B cell (primary cell): ENCODE measurements at regions not wholly inside any gene's neighbourhood (a gene's known extent, or its start where the extent isn't known, plus 50 kb on each side); places are given as distances from the start of the nearest gene placed in this dataset.

Experiments used
- ATAC-seq: fragments of 200-7000 bp; cut with Tn5 transposase; one replicate; pipeline ENCODE4 v1.10.0; 2021; ENCODE audit warnings: low read depth, mild to moderate bottlenecking, moderate number of reproducible peaks, moderate library complexity
- CTCF ChIA-PET: fragments of 350-600 bp; sonication (Branson Sonifier 250); formaldehyde crosslinking; loops from one replicate; lab custom pipeline; 2021; ENCODE audit warnings: antibody characterized with exemption, inconsistent platforms; lab: Charles Lee
- POLR2A ChIA-PET: fragments of 350-600 bp; sonication (Branson Sonifier 250); formaldehyde crosslinking; loops from one replicate; lab custom pipeline; 2021; ENCODE audit warnings: antibody characterized with exemption; lab: Charles Lee
- DNase-seq: peaks from one replicate; pipeline ENCODE4 v3.0.0; 2013
- H2AFZ ChIP-seq: 2 replicates; pipeline ENCODE4 v1.6.1; 2012; ENCODE audit warnings: mild to moderate bottlenecking, low read depth, low read length; ENCODE audit not compliant: insufficient read depth, poor library complexity, severe bottlenecking
- H3K27ac ChIP-seq, 2 donors: 1 replicate in 1 of 2; 2 replicates in 1 of 2; pipeline ENCODE4 v1.5.1; 2012 to 2013; ENCODE audit warnings: low read length in 2 of 2, mild to moderate bottlenecking in 2 of 2, moderate library complexity in 1 of 2
- H3K27me3 ChIP-seq, 4 experiments: fragments of 200-600 bp in 1 of 4; sonication (generic) in 1 of 4; replicated peaks in 1 of 4; 1 replicate in 2 of 4; 2 replicates in 2 of 4; pipeline versions ENCODE4 v1.6.1 to v1.7.0; 2013 to 2016; ENCODE audit warnings: low read length in 3 of 4, mild to moderate bottlenecking in 2 of 4, mixed read lengths in 1 of 4, moderate library complexity in 1 of 4; ENCODE audit not compliant: insufficient read depth in 4 of 4, control insufficient read depth in 3 of 4; ENCODE audit errors: control extremely low read depth in 1 of 4
- H3K36me3 ChIP-seq, 2 experiments: replicated peaks in 1 of 2; 1 replicate in 1 of 2; 2 replicates in 1 of 2; pipeline versions ENCODE4 v1.6.1 to v1.7.1; 2013; ENCODE audit warnings: low read length in 1 of 2; ENCODE audit not compliant: insufficient read depth in 2 of 2, control insufficient read depth in 1 of 2; ENCODE audit errors: control extremely low read depth in 1 of 2, extremely low read depth in 1 of 2
- H3K4me1 ChIP-seq, 2 donors: fragments of 200-600 bp in 1 of 2; sonication (generic) in 1 of 2; 1 replicate in 1 of 2; 2 replicates in 1 of 2; pipeline versions ENCODE4 v1.5.1 to v1.6.1; 2013 to 2017; ENCODE audit warnings: low read length in 2 of 2; ENCODE audit not compliant: control insufficient read depth in 2 of 2, insufficient read depth in 2 of 2
- H3K4me2 ChIP-seq: replicated peaks from 2 replicates; pipeline ENCODE3; 2012; ENCODE audit warnings: mild to moderate bottlenecking, low read depth, low read length; ENCODE audit not compliant: poor library complexity, severe bottlenecking
- H3K4me3 ChIP-seq, 5 experiments: fragments of 200-600 bp in 1 of 5; sonication (generic) in 1 of 5; 1 replicate in 3 of 5; 2 replicates in 2 of 5; pipeline versions ENCODE4 v1.5.1 to v1.7.0; 2011 to 2016; ENCODE audit warnings: low read length in 4 of 5, mild to moderate bottlenecking in 4 of 5, low read depth in 2 of 5, control low read depth in 1 of 5, moderate library complexity in 1 of 5; ENCODE audit not compliant: insufficient read depth in 1 of 5; ENCODE audit errors: control extremely low read depth in 1 of 5, extremely low read depth in 1 of 5
- H3K79me2 ChIP-seq: fragments of 200-600 bp; sonication (generic); one replicate; pipeline ENCODE4 v1.6.0; 2016; ENCODE audit warnings: low read length; ENCODE audit not compliant: control insufficient read depth, insufficient read depth
- H3K9ac ChIP-seq: fragments of 200-600 bp; sonication (generic); 2 replicates; pipeline ENCODE4 v1.6.1; 2017; ENCODE audit warnings: mild to moderate bottlenecking, low read length, moderate library complexity
- H3K9me3 ChIP-seq, 3 donors: one replicate each; pipeline versions ENCODE4 v1.6.1 to v1.7.1; 2013; ENCODE audit warnings: low read length in 2 of 3; ENCODE audit not compliant: control insufficient read depth in 2 of 3, insufficient read depth in 1 of 3; ENCODE audit errors: control extremely low read depth in 1 of 3
- H4K20me1 ChIP-seq: 2 replicates; pipeline ENCODE4 v1.6.0; 2012; ENCODE audit warnings: mild to moderate bottlenecking, low read length; ENCODE audit not compliant: insufficient read depth, control insufficient read depth, poor library complexity, severe bottlenecking
- H3K27ac Mint-ChIP-seq: one replicate; pipeline ENCODE4 v1.8.0; 2021; ENCODE audit warnings: mixed read lengths
- H3K27me3 Mint-ChIP-seq: one replicate; pipeline ENCODE4 v1.8.0; 2021; ENCODE audit warnings: mixed read lengths
- H3K4me1 Mint-ChIP-seq: one replicate; pipeline ENCODE4 v1.8.0; 2021; ENCODE audit warnings: mixed read lengths
- H3K4me3 Mint-ChIP-seq: one replicate; pipeline ENCODE4 v1.8.0; 2021; ENCODE audit warnings: mixed read lengths
- H3K9me3 Mint-ChIP-seq: one replicate; pipeline ENCODE4 v1.8.0; 2022; ENCODE audit warnings: mixed read lengths; ENCODE audit not compliant: insufficient read depth
- CTCF ChIP-seq: fragments of 200-600 bp; IDR thresholded peaks from one replicate; pipeline ENCODE4 v1.8.0; 2022; ENCODE audit warnings: antibody characterized with exemption, mild to moderate bottlenecking
- EZH2 ChIP-seq: IDR thresholded peaks from 2 replicates; pipeline ENCODE4 v1.6.1; 2012; ENCODE audit warnings: borderline replicate concordance, low read depth, mild to moderate bottlenecking, moderate library complexity, low read length; ENCODE audit not compliant: insufficient read depth, poor library complexity, severe bottlenecking
- WGBS: methylation state at CpG from one replicate; pipeline ENCODE4 v1.1.5; 2013; ENCODE audit warnings: missing lambda C conversion rate; ENCODE audit not compliant: insufficient coverage; 5-methylcytosine and 5-hydroxymethylcytosine counted together
- intact Hi-C: fragments of 100-400 bp; cut with micrococcal nuclease; formaldehyde crosslinking; loops from one replicate; pipeline ENCODE4 v1.10.0; 2022

GRCh38 chr10:123512901-123513775, 153.0 kb upstream of the GPR26 start:
- Histone ChIP-seq H4K20me1 (no peaks in the 10 kb centered on the region), H3K27me3 (peaks cover 0 to 4% (median 0%) of the 10 kb centered on the region in 4 experiments), H3K4me2 (no peak overlapping the region), H3K4me3 (no peak overlapping the region), H3K9ac (no peak overlapping the region), H3K9me3 (no peaks in the 10 kb centered on the region), H2AFZ (no peak overlapping the region), H3K27ac (no peak overlapping the region), H3K36me3 (no peaks in the 10 kb centered on the region), H3K79me2 (no peaks in the 10 kb centered on the region), H3K4me1 (no peaks in the 10 kb centered on the region)
- no peaks in the 10 kb centered on the region for H3K9me3 Mint-ChIP-seq
- DNase-seq (no peak), ATAC-seq (no peak)
- H3K4me1 Mint-ChIP-seq: no peaks in the 10 kb centered on the region
- ChIA-PET CTCF (no interaction called here), POLR2A (no interaction called here)
- H3K27me3 Mint-ChIP-seq: peaks cover 8% of the 10 kb centered on the region
- TF ChIP-seq CTCF (no peak), EZH2 (no peak)
- intact Hi-C loops: no loop called here
- H3K4me3 Mint-ChIP-seq: no peak overlapping the region
- H3K27ac Mint-ChIP-seq: no peak overlapping the region
- WGBS: 92% methylated on average over 2 of the region's 16 CpGs

- intact Hi-C loops: no loop called here
- no peak overlapping the region for H3K27ac ChIP-seq
- ChIA-PET CTCF (no interaction called here), POLR2A (no interaction called here)
- no peaks in the 10 kb centered on the region for H3K79me2 ChIP-seq
- no peaks in the 10 kb centered on the region for H4K20me1 ChIP-seq
- TF ChIP-seq CTCF: no peak
- TF ChIP-seq EZH2: no peak
- Mint-ChIP-seq H3K4me1 (no peaks in the 10 kb centered on the region), H3K9me3 (no peaks in the 10 kb centered on the region), H3K4me3 (no peak overlapping the region), H3K27me3 (peaks cover 8% of the 10 kb centered on the region), H3K27ac (no peak overlapping the region)
- H3K4me2 ChIP-seq: no peak overlapping the region
- no peak overlapping the region for H3K4me3 ChIP-seq
- no peak overlapping the region for H3K9ac ChIP-seq
- H3K27me3 ChIP-seq: peaks cover 0 to 4% (median 0%) of the 10 kb centered on the region in 4 experiments
- no peak for ATAC-seq
- H3K9me3 ChIP-seq: no peaks in the 10 kb centered on the region
- no peak overlapping the region for H2AFZ ChIP-seq
- 67% methylated on average over 9 of the region's 10 CpGs for WGBS
- H3K36me3 ChIP-seq: no peaks in the 10 kb centered on the region
- no peak for DNase-seq
- no peaks in the 10 kb centered on the region for H3K4me1 ChIP-seq
These were observed 152.3 kb upstream of the GPR26 start for GRCh38 chr10:123513870-123514269.
